Heart left ventricle (tissue), 16 donors: ENCODE measurements at regions not wholly inside any gene's neighbourhood (a gene's known extent, or its start where the extent isn't known, plus 50 kb on each side); places are given as distances from the start of the nearest gene placed in this dataset.

Experiments used
- ATAC-seq, 4 donors: fragments of 200-7000 bp; cut with Tn5 transposase; one replicate each; pipeline ENCODE4 v1.9.1; 2020 to 2022; ENCODE audit warnings: moderate library complexity in 4 of 4, mild to moderate bottlenecking in 3 of 4, moderate number of reproducible peaks in 1 of 4
- DNase-seq, 5 donors: peaks; one replicate each; pipeline ENCODE4 v3.0.0-alpha.2; 2020
- H3K27ac ChIP-seq, 12 donors: fragments of 200-600 bp; sonication (generic) in 4 of 12; one replicate each; pipeline versions ENCODE4 v1.5.0 to v1.8.0; 2016 to 2022; ENCODE audit warnings: mild to moderate bottlenecking in 2 of 12
- H3K27me3 ChIP-seq, 9 donors: fragments of 200-600 bp; sonication (generic) in 2 of 9; one replicate each; pipeline versions ENCODE4 v1.5.1 to v1.8.0; 2016 to 2022; ENCODE audit warnings: mild to moderate bottlenecking in 3 of 9
- H3K36me3 ChIP-seq, 9 donors: fragments of 200-600 bp; sonication (generic) in 2 of 9; one replicate each; pipeline versions ENCODE4 v1.5.0 to v1.8.0; 2018 to 2022; ENCODE audit warnings: mild to moderate bottlenecking in 2 of 9
- H3K4me1 ChIP-seq, 12 donors: fragments of 200-600 bp; sonication (generic) in 4 of 12; one replicate each; pipeline versions ENCODE4 v1.5.0 to v1.8.0; 2016 to 2022; ENCODE audit warnings: mild to moderate bottlenecking in 3 of 12
- H3K4me3 ChIP-seq, 12 donors: fragments of 200-600 bp; sonication (generic) in 4 of 12; one replicate each; pipeline versions ENCODE4 v1.5.0 to v1.8.0; 2017 to 2022; ENCODE audit warnings: mild to moderate bottlenecking in 9 of 12, moderate library complexity in 4 of 12
- H3K9me3 ChIP-seq, 12 donors: fragments of 200-600 bp; sonication (generic) in 4 of 12; one replicate each; pipeline versions ENCODE4 v1.5.0 to v1.8.0; 2016 to 2022; ENCODE audit warnings: mild to moderate bottlenecking in 1 of 12
- POLR2A ChIP-seq, 2 donors: fragments of 450-650 bp; IDR thresholded peaks; one replicate each; pipeline ENCODE4 v1.6.1; 2017; ENCODE audit warnings: antibody characterized with exemption in 2 of 2, mild to moderate bottlenecking in 2 of 2, moderate library complexity in 2 of 2
- WGBS, 4 donors: extraction: QIAGEN DNeasy Blood & Tissue Kit in 2 of 4; methylation state at CpG; one replicate each; pipeline versions ENCODE4 v1.1.5 to v1.1.7; 2013 to 2018; 5-methylcytosine and 5-hydroxymethylcytosine counted together
- intact Hi-C, 10 donors: fragments of 100-400 bp; cut with DNase I; formaldehyde crosslinking; loops; one replicate each; pipeline versions ENCODE4 v1.11.1 to v1.14.2; 2022
- TF ChIP-seq, protein P1 (sequence below), 12 donors: fragments of 200-600 bp; sonication (generic) in 4 of 12; IDR thresholded peaks; one replicate each; pipeline versions ENCODE4 v1.5.0 to v1.8.0; 2018 to 2022; ENCODE audit warnings: antibody characterized with exemption in 12 of 12, mild to moderate bottlenecking in 5 of 12
- donor health status: ischemic (EF 13 %, LVEDD 7.1; RV severe dilation, severe dysfunction).
- donor health status: healthy with polysubstance abuse.
- donor health status: DM: no; HTN: yes; CAD: no.
- donor health status: DM: no; HTN: no; CAD: no.
- donor health status: ischemic (EF 25% LVEDD 6.9; RV normal size, moderate dysfunction).
- donor health status: ischemic (EF 25% LVEDD 5.7; RV mildly dilated, moderate dysfunction).
- donor health status: healthy.
- donor health status: DM: yes; HTN: yes; CAD: no.
- donor health status: ischemic (EF 35%, LVEDD 5.7; RV mildly dilated, moderate dysfunction).
- donor health status: nonischemic (EF 11% LVEDD 7.7; RV severe dilation, severe dysfunction).
- donor health status: DM: yes; HTN: yes; CAD: no.
- donor health status: PGD.
- donor health status: ischemic (EF 29% LVEDD 5.4; RV normal size, mild dysfunction).
- donor health status: nonischemic (EF 23%, LVEDD 6.1; RV moderate dilation, normal function).

DNA sequence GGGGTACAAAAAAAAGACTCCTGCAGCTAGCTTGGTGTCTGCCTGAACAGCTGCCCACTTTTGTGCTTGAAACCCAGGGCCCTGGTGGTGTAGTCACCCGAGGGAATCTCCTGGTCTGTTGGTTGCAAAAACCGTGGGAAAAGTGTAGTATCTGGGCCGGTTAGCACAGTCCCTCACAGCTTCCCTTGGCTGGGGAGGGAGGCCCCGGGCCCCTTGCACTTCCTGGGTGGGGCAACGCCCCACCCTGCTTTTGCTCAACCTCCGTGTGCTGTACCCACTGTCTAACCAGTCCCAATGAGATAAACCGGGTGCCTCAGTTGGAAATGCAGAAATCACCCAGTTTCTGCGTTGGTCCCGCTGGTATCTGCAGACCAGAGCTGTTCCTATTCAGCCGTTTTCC, 211.7 kb upstream of the ZPLD1 start:
- H3K27me3 ChIP-seq, result peaks cover 0 to 3% (median 0%) of the 10 kb centered on the region in 9 donors
- H3K4me1 ChIP-seq, result peaks cover 0 to 28% (median 0%) of the 10 kb centered on the region in 12 donors
- no peaks in the 10 kb centered on the region for H3K36me3 ChIP-seq
- WGBS, 4 donors, result 80 to 94% (median 84%) methylated on average over 7 to 10 of the region's 10 CpGs
- DNase-seq, result no peak
- H3K27ac ChIP-seq, result no peak overlapping the region
- ATAC-seq, result peak in 1 of 4 donors; percentile 33
- no peak overlapping the region for H3K4me3 ChIP-seq
- peaks cover 0 to 6% (median 0%) of the 10 kb centered on the region in 12 donors for H3K9me3 ChIP-seq
- TF ChIP-seq POLR2A (IDR thresholded peaks at IDR 0.05), result no peak
- TF ChIP-seq, protein P1, sequence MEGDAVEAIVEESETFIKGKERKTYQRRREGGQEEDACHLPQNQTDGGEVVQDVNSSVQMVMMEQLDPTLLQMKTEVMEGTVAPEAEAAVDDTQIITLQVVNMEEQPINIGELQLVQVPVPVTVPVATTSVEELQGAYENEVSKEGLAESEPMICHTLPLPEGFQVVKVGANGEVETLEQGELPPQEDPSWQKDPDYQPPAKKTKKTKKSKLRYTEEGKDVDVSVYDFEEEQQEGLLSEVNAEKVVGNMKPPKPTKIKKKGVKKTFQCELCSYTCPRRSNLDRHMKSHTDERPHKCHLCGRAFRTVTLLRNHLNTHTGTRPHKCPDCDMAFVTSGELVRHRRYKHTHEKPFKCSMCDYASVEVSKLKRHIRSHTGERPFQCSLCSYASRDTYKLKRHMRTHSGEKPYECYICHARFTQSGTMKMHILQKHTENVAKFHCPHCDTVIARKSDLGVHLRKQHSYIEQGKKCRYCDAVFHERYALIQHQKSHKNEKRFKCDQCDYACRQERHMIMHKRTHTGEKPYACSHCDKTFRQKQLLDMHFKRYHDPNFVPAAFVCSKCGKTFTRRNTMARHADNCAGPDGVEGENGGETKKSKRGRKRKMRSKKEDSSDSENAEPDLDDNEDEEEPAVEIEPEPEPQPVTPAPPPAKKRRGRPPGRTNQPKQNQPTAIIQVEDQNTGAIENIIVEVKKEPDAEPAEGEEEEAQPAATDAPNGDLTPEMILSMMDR (IDR thresholded peaks at IDR 0.05), result no peak
- intact Hi-C loops, result loop anchor here in 5 of 10 donors (5.0 to 10.0 kb wide), 4 partner anchors 218 to 528 kb away; no protein-coding TSS in a partner anchor

DNA sequence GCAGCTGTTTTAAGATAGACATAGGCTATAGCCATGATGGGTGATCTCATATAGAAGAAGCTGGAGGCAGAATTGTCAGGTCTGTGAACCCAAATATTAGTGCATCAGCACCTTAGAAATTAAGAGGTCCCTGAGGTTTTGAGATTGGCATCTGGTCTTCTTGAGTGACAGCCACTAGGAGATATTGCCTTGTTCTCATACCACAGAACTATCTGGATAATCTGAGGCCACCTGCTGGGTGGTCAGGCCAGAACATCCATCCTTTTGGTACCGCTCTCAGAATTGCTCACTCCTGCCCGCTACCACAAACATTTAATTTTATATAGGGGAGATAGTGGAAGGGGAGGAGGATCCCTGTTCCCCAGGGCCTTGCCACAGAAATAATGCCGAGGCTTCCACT, 210.6 kb upstream of the ZPLD1 start:
- peaks cover 0 to 31% (median 0%) of the 10 kb centered on the region in 12 donors for H3K4me1 ChIP-seq
- intact Hi-C loops, result loop anchor here (2.0 to 10.0 kb wide), 9 partner anchors 219 to 529 kb away; no protein-coding TSS in a partner anchor
- whole genome bisulfite sequencing, 4 donors, result 67 to 84% (median 69%) methylated on average over 3 of the region's 3 CpGs
- ATAC-seq (peak in 3 of 4 donors; percentile 52 to 73 (median 61)), DNase-seq (peak in 1 of 5 donors; percentile 18)
- TF ChIP-seq POLR2A (IDR thresholded peaks at IDR 0.05), result no peak
- TF ChIP-seq, protein P1 (IDR thresholded peaks at IDR 0.05), result peak in 9 of 12 donors; percentile 16 to 52 (median 35)
- H3K27ac ChIP-seq, result no peak overlapping the region
- no peaks in the 10 kb centered on the region for H3K36me3 ChIP-seq
- H3K4me3 ChIP-seq, result no peak overlapping the region
- H3K9me3 ChIP-seq, result peaks cover 0 to 6% (median 0%) of the 10 kb centered on the region in 12 donors
- H3K27me3 ChIP-seq, result peaks cover 0 to 3% (median 0%) of the 10 kb centered on the region in 9 donors

DNA sequence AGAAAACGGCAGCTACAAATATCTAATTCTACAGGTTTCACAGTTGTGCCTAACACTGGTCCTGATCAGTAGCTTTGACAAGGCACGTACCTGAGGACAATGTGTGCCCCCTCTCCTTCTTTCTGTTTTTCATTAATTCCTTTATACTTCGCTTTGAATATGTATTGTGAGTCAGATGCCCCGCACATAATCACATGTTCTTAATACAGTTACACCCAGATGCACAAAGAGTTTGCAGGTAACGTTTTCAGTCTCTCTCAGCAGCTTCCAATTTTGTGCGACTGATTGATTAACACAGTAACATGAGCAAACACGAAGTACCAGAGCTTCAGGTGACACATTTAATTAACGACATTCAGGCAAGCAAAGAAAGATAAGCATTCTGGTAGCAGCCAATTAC, 209.8 kb upstream of the ZPLD1 start:
- WGBS, 4 donors, result 82 to 85% (median 84%) methylated on average over 8 of the region's 8 CpGs

DNA sequence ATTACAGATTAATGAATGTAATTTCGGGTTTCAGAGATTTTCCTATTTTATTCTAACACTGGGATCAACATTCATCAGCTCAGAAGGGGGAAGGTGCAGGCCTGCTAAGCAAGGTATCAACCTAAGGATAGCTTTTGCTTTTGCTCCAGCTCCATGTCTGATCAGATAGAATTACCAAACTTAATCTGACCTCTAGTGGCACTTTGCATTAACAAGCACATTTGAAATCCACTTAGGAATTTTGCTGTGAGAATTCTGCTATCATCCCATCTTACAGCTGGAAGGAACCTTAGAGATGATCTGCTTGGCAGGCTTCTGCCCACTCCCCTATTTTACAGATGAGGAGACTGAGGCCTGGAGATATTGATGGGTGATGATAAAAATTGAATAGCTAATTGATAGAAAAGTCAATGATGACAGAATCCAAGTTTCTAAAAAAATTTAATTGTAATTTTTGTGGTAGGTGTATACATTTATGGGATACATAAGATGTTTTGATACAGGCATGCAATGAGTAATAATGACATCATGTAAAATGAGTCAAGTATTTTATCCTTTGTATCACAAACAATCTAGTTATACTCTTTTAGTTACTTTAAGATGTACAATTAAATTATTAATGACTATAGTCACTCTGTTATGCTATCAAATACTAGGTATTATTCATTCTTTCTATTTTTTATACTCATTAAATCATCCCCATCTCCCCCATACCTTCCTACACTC, 209.2 kb upstream of the ZPLD1 start:
- peaks cover 0 to 38% (median 0%) of the 10 kb centered on the region in 12 donors for H3K4me1 ChIP-seq
- H3K4me3 ChIP-seq, result no peak overlapping the region
- H3K36me3 ChIP-seq, result no peaks in the 10 kb centered on the region
- WGBS, 4 donors, result 5 to 26% (median 16%) methylated on average over 1 of the region's 1 CpG
- TF ChIP-seq POLR2A (IDR thresholded peaks at IDR 0.05), result no peak
- TF ChIP-seq, protein P1 (IDR thresholded peaks at IDR 0.05), result peak; percentile 45 to 75 (median 62)
- H3K9me3 ChIP-seq, result peaks cover 0 to 2% (median 0%) of the 10 kb centered on the region in 12 donors
- DNase-seq (no peak), ATAC-seq (peak; percentile 73 to 90 (median 78))
- intact Hi-C loops, result loop anchor here (1.0 to 10.0 kb wide), 9 partner anchors 221 to 531 kb away; no protein-coding TSS in a partner anchor
- no peak overlapping the region for H3K27ac ChIP-seq
- H3K27me3 ChIP-seq, result peaks cover 0 to 3% (median 0%) of the 10 kb centered on the region in 9 donors

More for the DNA sequence above, 209.8 kb upstream of the ZPLD1 start:
- TF ChIP-seq, protein P1 (IDR thresholded peaks at IDR 0.05), result no peak
- Histone ChIP-seq H3K4me3 (no peak overlapping the region), H3K9me3 (peaks cover 0 to 6% (median 0%) of the 10 kb centered on the region in 12 donors), H3K36me3 (no peaks in the 10 kb centered on the region), H3K4me1 (peaks cover 0 to 38% (median 0%) of the 10 kb centered on the region in 12 donors), H3K27ac (no peak overlapping the region), H3K27me3 (peaks cover 0 to 3% (median 0%) of the 10 kb centered on the region in 9 donors)
- ATAC-seq, result no peak
- intact Hi-C loops, result loop anchor here (1.0 to 10.0 kb wide), 9 partner anchors 220 to 530 kb away; no protein-coding TSS in a partner anchor
- no peak for DNase-seq
